ENCODE measurements at regions not wholly inside any gene's neighbourhood (a gene's known extent, or its start where the extent isn't known, plus 50 kb on each side); places are given as distances from the start of the nearest gene placed in this dataset.

DNA sequence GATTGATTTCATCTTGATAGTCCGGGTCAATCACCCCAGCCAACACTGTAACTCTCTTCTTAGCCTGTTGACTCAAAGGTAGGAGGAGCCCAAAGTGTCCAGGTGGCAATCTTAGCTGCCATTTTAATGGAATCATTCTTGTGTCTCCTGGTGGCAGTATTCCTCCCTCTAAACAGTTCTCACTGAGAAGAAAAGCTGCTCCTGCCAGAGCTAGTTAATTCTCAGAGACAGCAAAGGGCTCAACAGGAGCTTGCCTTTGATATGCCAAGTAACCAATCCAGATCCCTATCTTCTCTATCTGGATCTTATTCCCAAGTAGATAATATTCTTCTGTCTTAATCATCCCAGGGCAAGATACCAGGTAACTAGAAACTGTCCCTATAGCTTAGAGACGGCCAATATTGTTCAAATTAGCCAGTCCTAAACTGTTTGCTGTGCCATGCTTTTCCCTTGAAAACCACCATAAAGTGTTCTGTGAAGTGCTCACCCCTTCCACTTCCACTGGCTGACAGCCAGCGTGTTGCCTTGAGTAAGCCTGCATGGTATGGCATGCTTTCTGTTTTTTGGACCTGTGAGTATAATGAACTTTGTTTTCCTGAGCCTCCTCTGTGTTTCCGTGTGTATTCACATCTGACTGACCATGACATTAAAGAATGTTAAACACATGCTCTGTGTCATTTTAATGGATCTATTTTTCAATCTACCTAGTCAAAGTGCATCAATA is 463.7 kb upstream of the SLITRK5 start:
- H3K4me3 ChIP-seq = no peak overlapping the region
- no peaks in the 10 kb centered on the region for H3K9me3 ChIP-seq
- H3K4me1 ChIP-seq (ENCODE audit: insufficient read depth) = no peaks in the 10 kb centered on the region
- no peak for DNase-seq
- intact Hi-C loops (cut with DNase I) = no loop called here
- no peak overlapping the region for H3K27ac ChIP-seq
- no peaks in the 10 kb centered on the region for H3K27me3 ChIP-seq
- WGBS, 3 donors = 48 to 75% (median 49%) methylated on average over 4 of the region's 4 CpGs
- TF ChIP-seq, protein P1, sequence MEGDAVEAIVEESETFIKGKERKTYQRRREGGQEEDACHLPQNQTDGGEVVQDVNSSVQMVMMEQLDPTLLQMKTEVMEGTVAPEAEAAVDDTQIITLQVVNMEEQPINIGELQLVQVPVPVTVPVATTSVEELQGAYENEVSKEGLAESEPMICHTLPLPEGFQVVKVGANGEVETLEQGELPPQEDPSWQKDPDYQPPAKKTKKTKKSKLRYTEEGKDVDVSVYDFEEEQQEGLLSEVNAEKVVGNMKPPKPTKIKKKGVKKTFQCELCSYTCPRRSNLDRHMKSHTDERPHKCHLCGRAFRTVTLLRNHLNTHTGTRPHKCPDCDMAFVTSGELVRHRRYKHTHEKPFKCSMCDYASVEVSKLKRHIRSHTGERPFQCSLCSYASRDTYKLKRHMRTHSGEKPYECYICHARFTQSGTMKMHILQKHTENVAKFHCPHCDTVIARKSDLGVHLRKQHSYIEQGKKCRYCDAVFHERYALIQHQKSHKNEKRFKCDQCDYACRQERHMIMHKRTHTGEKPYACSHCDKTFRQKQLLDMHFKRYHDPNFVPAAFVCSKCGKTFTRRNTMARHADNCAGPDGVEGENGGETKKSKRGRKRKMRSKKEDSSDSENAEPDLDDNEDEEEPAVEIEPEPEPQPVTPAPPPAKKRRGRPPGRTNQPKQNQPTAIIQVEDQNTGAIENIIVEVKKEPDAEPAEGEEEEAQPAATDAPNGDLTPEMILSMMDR (IDR thresholded peaks at IDR 0.05) = no peak
- TF ChIP-seq POLR2A (IDR thresholded peaks at IDR 0.05) (no peak), EP300 (IDR thresholded peaks at IDR 0.05) (no peak)
- H3K36me3 ChIP-seq = no peaks in the 10 kb centered on the region

DNA sequence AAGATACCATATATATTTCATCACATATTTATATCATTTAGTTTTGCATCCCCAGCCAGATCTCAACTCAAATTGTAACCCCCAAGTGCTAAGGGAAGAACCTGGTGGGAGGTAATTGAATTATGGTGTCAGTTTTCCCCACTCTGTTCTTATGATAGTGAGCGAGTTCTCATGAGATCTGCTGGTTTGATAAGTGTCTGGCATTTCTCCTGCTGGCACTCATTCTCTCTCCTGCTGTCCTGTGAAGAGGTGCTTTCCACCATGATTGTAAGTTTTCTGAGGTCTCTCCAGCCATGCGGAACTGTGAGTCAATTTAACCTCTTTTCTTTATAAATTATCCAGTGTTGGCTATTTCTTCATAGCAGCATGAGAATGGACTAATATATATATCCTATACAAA is 462.5 kb upstream of the SLITRK5 start:
- no peaks in the 10 kb centered on the region for H3K4me1 ChIP-seq (ENCODE audit: insufficient read depth)
- no peak for DNase-seq
- H3K4me3 ChIP-seq = no peak overlapping the region
- TF ChIP-seq EP300 (IDR thresholded peaks at IDR 0.05) (no peak), POLR2A (IDR thresholded peaks at IDR 0.05) (no peak)
- TF ChIP-seq, protein P1 (IDR thresholded peaks at IDR 0.05) = no peak
- H3K36me3 ChIP-seq = no peaks in the 10 kb centered on the region
- H3K9me3 ChIP-seq = no peaks in the 10 kb centered on the region
- H3K27me3 ChIP-seq = no peaks in the 10 kb centered on the region
- intact Hi-C loops (cut with DNase I) = no loop called here
- WGBS, 3 donors = 66 to 76% (median 69%) methylated on average over 2 of the region's 2 CpGs
- no peak overlapping the region for H3K27ac ChIP-seq

DNA sequence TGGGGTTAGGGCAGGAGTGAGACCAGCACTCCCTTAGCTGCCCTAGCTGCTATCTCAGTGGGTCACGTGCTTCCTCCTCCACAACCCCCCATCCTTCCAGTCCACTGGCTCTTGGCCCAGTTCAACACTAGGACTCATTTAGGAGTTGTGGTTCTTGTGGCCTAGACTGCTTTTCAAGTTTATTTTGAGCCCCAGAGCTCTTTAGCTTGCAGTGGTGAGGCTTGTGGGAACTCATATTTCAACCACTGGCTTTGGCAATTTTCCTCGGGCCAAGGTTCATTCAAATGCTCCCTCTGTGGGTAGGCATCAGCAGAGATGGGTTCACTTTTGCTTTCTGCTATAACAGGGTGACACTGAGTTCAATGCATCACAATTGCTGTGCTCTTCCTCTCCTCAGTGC is 436.2 kb upstream of the SLITRK5 start:
- TF ChIP-seq POLR2A (IDR thresholded peaks at IDR 0.05) = no peak
- TF ChIP-seq, protein P1 (IDR thresholded peaks at IDR 0.05) = no peak
- TF ChIP-seq EP300 (IDR thresholded peaks at IDR 0.05) = no peak
- Histone ChIP-seq H3K27me3 (no peaks in the 10 kb centered on the region), H3K4me1 (ENCODE audit: insufficient read depth) (no peaks in the 10 kb centered on the region), H3K4me3 (no peak overlapping the region), H3K9me3 (no peaks in the 10 kb centered on the region), H3K36me3 (no peaks in the 10 kb centered on the region), H3K27ac (no peak overlapping the region)
- 63 to 79% (median 68%) methylated on average over 2 of the region's 2 CpGs for WGBS, 3 donors
- intact Hi-C loops (cut with DNase I) = no loop called here
- no peak for DNase-seq

DNA sequence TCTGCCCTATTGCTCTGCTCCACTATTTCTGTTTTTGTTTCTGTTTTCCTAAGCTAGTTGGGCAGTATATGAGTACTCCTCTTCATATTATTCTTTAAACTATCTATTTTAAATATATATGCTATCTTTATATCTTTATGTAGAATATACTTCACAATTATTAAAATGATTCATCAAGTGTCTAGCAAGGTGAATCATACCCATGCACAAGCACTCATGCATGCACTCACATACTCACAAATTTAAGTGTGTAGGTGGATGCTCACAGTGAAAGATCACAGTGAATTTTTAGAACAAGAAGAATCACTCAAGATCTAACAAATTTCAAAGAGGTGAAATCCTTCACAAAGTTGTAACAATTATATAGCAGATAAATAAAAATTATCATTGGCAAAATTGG is 435.6 kb upstream of the SLITRK5 start:
- TF ChIP-seq EP300 (IDR thresholded peaks at IDR 0.05) (no peak), POLR2A (IDR thresholded peaks at IDR 0.05) (no peak)
- TF ChIP-seq, protein P1 (IDR thresholded peaks at IDR 0.05) = no peak

More for the DNA sequence above, 435.6 kb upstream of the SLITRK5 start:
- Histone ChIP-seq H3K4me3 (no peak overlapping the region), H3K9me3 (no peaks in the 10 kb centered on the region), H3K27ac (no peak overlapping the region), H3K36me3 (no peaks in the 10 kb centered on the region), H3K4me1 (ENCODE audit: insufficient read depth) (no peaks in the 10 kb centered on the region), H3K27me3 (no peaks in the 10 kb centered on the region)
- intact Hi-C loops (cut with DNase I) = no loop called here
- no peak for DNase-seq

Data from ovary (tissue), 7 donors.